ENCODE measurements at regions not wholly inside any gene's neighbourhood (a gene's known extent, or its start where the extent isn't known, plus 50 kb on each side); places are given as distances from the start of the nearest gene placed in this dataset.
"Not testable (repeated sequence)": the region's sequence is repeated elsewhere in the genome, so short reads cannot be mapped to it uniquely, and the experiment has no call there.

DNA sequence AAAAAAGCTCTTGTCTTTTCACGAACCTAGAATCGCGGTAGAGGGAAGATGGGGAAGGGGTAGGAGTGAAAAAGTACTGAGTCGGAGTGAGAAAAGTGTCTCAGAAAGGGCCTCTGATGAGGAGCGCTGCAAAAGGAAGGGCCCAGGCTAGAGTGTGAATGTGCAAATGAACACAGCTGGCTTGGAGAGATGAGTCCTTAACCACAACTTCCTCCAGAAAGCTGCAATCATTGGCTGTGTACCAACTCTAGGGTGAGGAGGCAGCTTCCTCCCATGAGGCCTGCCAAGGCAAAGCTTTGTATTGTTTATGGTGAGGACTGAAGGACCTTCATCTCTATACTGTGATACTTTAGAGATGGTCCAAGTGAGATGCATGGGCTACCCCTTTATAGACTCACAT, 566.9 kb upstream of the ANO5 start:
- peak; percentile 54 for DNase-seq

GRCh38 chr11:21628641-21629040, 564.2 kb upstream of the ANO5 start:
- no peak for DNase-seq

GRCh38 chr11:21630934-21631478, 561.9 kb upstream of the ANO5 start:
- no peak for DNase-seq

DNA sequence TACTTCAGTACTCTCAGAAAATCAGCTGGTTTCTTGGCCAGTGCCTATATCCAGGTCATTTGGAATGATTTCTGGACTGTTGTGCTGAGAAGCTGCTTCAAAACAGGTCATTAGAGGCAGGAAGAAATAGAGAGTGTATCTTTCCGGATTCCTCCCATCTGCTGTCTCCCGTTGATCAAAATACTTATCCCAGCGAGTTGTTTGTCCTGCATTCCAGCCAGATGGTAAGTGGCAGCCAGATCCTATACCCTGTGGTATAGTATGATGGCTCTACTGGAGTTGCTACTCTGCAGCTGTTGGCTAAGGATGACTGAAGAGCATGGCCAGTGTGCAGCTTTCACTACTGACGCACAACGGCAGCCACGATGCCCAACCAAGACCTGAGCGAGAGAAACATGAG, 560.9 kb upstream of the ANO5 start:
- no peak for DNase-seq

DNA sequence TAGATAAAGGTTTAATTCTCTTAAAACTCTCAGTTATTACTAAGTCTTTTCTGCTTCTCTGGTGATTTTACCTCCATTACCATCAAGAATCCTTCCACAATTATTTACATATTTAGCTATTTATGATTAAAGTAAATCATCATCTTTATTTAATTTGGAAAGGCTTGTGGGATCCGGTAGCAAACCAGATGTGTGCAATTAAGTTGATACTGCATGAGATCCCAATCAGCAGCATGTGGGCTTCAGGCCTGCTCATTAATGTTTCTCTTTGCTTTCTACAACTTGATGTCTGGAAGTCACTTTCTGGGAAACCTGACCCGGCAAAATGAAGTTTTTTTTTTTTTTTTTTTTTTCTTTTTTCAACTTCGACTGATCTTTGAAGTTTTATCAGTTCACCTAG, 558.4 kb upstream of the ANO5 start:
- no peak for DNase-seq

GRCh38 chr11:21634956-21635355, 557.9 kb upstream of the ANO5 start:
- DNase-seq: no peak

DNA sequence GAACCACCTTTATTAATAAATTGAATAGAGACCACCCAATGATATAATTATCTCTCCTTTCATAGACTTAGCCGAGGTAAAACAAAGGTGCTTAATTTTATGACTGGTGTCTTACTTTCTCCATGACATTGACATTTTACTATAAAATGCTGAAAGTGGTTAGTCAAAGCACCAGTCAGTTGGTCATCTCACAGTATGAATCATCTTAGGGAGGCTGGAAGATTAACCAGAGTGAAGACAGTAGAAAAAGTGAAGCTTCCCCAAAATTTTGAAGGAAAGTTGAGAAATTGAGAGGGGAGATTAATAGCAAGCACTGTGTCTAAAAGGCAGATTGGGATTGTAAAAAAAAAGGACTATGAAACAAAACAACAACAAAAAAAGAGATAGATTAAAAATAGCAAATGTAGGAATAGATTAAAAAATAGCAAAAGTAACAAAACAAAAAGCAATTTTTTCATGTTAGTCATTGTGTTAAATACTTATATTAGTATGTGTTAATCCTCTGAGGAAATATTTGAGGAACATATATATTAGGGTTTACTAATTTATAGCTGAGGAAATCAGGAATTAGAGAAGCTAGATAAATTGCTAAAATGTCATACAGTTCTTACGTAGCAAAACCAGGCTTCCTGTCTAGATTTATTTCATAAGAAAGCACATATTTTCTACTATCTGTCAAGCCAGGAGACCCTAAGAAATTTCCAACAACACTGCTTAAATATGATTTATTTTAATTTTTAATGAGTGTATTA, 557.3 kb upstream of the ANO5 start:
- DNase-seq: no peak

DNA sequence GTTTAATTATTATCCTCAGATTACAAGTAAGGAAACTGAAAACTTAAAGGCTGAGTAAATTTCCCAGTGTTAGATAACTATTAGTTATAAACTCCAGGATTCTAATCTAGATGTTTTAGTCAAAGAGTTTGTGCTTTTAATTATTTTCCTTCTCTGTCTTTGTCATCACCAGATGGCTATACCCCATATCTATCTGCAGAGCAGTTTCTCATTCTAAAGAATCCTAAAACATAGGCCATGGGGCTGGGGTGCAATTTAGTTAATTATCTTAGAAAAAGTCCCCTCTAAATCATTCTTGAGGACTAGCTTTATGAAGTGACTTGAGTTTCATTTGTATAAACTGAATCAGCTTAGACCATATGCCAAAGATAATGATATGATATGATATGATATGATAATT, 556.3 kb upstream of the ANO5 start:
- no peak for DNase-seq

- no peak for DNase-seq
These were observed 552.4 kb upstream of the ANO5 start for GRCh38 chr11:21640491-21640890.

GRCh38 chr11:21641869-21642268, 551.0 kb upstream of the ANO5 start:
- DNase-seq: no peak

DNA sequence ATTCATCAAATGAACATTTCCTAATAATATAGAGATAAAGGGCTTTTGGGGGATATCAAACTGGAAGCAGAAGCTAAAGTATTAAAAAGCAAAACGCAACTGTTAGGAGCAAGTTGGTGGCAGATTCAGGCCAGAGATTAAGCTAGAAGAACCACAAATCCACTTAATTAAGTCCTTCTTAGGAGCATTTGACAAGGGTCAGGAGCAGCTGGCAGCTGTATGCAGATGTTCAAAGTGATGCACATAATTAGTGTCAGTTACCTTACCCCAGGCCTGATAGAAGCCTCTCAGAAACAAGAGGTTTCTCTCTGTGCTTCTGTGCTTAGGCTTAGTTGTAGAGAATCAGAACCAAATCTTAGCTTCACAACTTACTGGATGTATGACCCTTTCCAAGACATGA, 546.5 kb upstream of the ANO5 start:
- no peak for DNase-seq

GRCh38 chr11:21650961-21651360, 541.9 kb upstream of the ANO5 start:
- DNase-seq: no peak

DNA sequence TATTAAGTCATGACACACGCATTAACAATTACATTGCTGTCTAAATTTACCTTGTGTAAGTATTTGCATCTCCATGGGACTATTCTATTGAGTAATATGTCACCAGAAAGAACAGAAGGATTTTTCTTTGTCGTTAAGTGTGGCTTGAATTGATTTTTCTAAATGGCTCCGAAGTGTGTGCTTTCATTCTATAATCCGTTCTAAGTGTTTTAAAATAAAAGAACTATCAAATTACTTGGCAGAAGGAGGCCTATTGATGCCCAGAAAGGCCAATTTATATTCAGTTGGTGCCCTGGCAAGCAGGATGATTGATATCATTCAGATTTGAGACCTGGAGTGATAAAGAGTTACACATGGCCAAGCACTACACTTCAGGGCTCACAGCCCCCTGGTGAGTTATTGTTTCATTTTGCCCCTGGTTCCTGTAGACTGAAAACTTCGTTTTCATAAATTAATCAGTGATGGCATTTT, 538.9 kb upstream of the ANO5 start:
- DNase-seq: no peak

GRCh38 chr11:21656065-21656464, 536.8 kb upstream of the ANO5 start:
- DNase-seq: no peak

GRCh38 chr11:21658654-21659193, 534.2 kb upstream of the ANO5 start:
- DNase-seq: no peak

GRCh38 chr11:21659377-21659776, 533.5 kb upstream of the ANO5 start:
- DNase-seq: not testable (repeated sequence)

DNA sequence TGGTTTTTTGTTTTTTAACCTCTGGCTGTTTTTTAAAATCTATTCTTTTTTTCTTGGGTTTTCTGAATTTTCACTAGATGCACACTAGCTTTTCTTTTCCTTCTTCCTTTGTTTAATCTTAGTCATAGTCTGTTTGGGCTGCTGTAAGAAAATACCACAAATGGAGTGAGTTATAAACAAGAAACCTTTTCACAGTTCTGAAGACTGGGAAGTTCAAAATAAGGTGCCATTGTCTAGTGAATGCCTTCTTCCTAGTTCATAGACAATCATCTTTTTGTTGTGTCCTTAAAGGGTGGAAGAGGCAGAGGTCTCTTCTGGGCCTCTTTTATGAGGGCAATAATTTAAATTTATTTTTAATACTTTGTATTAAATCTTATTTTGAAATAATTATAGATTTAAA, 532.9 kb upstream of the ANO5 start:
- no peak for DNase-seq

- DNase-seq: no peak
These were observed 517.8 kb upstream of the ANO5 start for GRCh38 chr11:21675049-21675616.

DNA sequence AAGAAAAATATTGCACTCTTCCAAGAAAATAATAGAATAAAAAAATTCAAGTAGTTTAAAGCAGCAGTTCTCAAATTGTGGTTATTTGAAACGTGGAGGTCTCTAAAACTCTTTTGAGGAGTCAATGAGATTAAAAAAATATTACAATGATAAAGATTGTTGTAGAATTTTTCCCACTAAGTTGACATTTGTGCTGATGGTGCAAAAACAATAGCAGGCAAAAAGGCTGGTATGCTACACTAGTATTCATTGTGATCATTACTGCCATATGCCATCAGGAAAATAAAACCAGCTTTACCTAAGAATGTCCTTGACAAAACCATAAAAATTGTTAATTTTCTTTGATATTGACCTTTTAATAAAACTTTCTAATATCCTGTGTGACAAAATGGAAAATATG, 505.2 kb upstream of the ANO5 start:
- no peak for DNase-seq

DNA sequence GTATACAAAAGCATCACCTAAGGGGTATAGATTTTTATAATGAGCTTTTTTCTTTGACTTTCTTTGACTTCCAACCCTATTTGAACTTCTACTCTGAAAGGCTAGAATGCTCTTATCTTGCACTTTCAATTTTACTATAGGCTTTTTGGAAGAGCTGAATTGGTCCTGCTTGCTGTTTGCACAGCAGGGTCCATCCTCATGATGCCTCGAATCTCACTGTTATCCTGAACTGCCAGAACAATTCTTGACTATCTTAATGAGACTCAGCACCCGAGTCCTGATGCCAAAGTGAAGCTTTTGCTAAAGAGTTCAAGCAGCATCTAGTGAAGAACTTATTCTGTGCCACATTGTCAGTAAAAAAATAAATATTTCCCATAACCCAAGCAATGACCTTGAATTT, 488.3 kb upstream of the ANO5 start:
- no peak for DNase-seq

DNA sequence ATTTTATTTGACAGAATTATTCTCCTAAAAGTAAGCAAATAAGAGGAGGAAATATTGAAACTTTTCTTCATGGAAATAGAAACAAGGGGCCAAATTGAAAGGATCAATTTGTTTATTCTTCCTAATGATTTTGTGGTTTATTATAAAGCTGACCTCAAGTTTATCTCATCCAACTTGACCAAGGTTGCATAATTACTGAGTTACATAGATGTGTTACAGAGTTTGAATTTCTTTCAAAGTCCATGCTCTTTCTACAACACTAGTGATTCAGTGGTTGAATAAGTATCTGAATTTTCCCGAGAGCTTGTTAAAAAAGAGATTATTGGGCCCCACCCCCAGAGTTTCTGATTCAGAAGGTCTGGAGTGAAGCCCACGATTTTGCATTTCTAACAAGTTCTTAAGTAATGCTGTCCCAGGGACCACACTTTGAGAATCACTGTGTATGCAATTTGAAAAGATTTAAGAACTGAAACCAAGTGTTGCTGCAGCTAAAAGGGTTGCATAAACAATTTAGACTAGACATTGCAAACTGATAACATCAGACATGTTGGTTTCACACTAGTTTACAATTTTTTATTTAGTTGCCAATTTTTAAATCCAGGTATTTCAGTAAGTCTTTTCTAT, 485.7 kb upstream of the ANO5 start:
- DNase-seq: no peak

DNA sequence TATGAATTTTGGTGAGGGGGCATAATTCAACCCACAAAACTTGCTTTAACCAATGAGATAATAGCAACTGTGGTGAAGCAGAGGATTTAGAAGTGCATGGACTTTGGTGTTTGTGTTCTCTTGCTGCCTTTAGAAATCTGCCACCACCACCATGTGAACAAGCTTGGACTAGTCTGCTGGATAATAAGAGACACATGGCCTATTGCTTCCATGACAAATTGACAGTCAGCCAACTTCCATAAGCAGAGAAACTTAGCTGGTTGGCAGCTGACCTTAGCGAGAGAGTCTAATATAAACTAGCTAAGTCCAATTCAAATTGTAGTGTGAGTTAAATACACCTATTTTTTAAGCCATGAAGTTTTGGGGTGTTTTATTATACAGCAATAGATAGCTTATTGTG, 482.1 kb upstream of the ANO5 start:
- no peak for DNase-seq

DNA sequence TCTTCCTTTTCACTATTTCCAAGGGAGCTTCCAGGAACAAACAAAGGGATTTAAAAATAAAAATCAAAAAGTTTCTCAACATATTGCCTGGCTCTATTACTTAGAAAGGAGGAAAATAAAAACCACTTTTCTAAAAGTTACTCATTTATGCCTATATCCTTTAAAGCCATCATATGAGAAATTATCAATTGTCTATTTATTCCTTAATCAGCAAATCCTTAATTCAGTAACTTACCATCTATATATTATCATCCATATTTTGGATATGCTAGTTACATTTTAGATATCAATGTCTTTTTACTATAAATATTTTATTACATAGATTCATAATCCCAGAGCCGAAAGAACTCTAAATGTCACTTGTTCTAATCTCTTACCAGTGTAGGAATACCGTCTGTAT, 481.5 kb upstream of the ANO5 start:
- no peak for DNase-seq

- DNase-seq: no peak
These were observed 469.2 kb upstream of the ANO5 start for GRCh38 chr11:21723678-21724077.
